ENCODE measurements at regions not wholly inside any gene's neighbourhood (a gene's known extent, or its start where the extent isn't known, plus 50 kb on each side); places are given as distances from the start of the nearest gene placed in this dataset. TPM values are rescaled to one million over a fixed set of nuclear protein-coding genes. Genes with fewer than 3 reads are reported as not detected.

DNA sequence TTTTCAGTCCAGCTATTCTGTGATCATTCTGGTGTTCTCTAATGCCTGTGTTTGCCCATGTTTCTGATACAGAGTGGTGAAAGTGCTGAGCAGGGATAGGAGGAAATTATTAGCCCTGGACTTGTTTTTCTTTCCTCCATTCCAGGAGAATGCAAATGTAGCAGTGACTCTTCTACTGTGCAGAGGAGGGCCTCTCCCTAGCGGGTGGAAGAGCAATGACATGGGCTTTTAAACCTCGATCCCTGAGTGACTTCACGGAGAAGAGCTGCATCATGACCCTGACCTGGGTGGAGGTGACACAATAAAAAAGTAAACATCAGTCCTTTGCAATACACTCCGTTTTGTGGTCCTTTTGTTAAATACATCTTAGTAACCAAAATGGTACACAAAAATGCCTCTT, 68.0 kb upstream of the NETO1 start:
- H3K36me3 Mint-ChIP-seq: no peaks in the 10 kb centered on the region
- Histone ChIP-seq H3K9me3 (replicated peaks in 1 of 2; ENCODE audit: control insufficient read depth in 1 of 2, insufficient read depth in 1 of 2, low read length in 2 of 2) (no peaks in the 10 kb centered on the region), H3K9ac (ENCODE audit: insufficient read depth, low read length, poor library complexity, severe bottlenecking) (no peak overlapping the region), H2AFZ (ENCODE audit: insufficient read depth, low read depth, low read length, poor library complexity, severe bottlenecking) (no peak overlapping the region), H3K4me2 (replicated peaks; ENCODE audit: extremely low read depth, low read length, poor library complexity, severe bottlenecking) (no peak overlapping the region), H3K4me3 (replicated peaks in 1 of 3; ENCODE audit: low read depth in 2 of 3, low read length in 3 of 3) (no peak overlapping the region), H3K4me1 (ENCODE audit: control insufficient read depth in 1 of 2, insufficient read depth in 2 of 2, low read length in 2 of 2) (no peaks in the 10 kb centered on the region), H3K36me3 (replicated peaks in 1 of 2; ENCODE audit: control insufficient read depth in 1 of 2, insufficient read depth in 2 of 2, low read length in 2 of 2) (no peaks in the 10 kb centered on the region), H4K20me1 (ENCODE audit: insufficient read depth, low read length) (no peaks in the 10 kb centered on the region), H3K79me2 (ENCODE audit: insufficient read depth, low read length) (no peaks in the 10 kb centered on the region), H3K27me3 (ENCODE audit: control insufficient read depth in 2 of 2, insufficient read depth in 2 of 2, low read length in 2 of 2) (no peaks in the 10 kb centered on the region), H3K27ac (ENCODE audit: low read depth in 1 of 2, low read length in 2 of 2) (no peak overlapping the region)
- H3K9me3 Mint-ChIP-seq: peaks cover 0 to 6% (median 3%) of the 10 kb centered on the region in 7 donors
- intact Hi-C loops (cut with micrococcal nuclease): no loop called here
- peaks cover 0 to 2% (median 0%) of the 10 kb centered on the region in 3 donors for H3K27me3 Mint-ChIP-seq (ENCODE audit: low read depth in 3 of 3)
- H3K4me3 Mint-ChIP-seq: no peak overlapping the region
- H3K27ac Mint-ChIP-seq: no peak overlapping the region
- TF ChIP-seq, protein P1, sequence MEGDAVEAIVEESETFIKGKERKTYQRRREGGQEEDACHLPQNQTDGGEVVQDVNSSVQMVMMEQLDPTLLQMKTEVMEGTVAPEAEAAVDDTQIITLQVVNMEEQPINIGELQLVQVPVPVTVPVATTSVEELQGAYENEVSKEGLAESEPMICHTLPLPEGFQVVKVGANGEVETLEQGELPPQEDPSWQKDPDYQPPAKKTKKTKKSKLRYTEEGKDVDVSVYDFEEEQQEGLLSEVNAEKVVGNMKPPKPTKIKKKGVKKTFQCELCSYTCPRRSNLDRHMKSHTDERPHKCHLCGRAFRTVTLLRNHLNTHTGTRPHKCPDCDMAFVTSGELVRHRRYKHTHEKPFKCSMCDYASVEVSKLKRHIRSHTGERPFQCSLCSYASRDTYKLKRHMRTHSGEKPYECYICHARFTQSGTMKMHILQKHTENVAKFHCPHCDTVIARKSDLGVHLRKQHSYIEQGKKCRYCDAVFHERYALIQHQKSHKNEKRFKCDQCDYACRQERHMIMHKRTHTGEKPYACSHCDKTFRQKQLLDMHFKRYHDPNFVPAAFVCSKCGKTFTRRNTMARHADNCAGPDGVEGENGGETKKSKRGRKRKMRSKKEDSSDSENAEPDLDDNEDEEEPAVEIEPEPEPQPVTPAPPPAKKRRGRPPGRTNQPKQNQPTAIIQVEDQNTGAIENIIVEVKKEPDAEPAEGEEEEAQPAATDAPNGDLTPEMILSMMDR (IDR thresholded peaks at IDR 0.05): no peak
- no peak for DNase-seq
- WGBS (ENCODE audit: insufficient coverage): 79% methylated on average over 3 of the region's 4 CpGs
- H3K4me1 Mint-ChIP-seq: no peaks in the 10 kb centered on the region

DNA sequence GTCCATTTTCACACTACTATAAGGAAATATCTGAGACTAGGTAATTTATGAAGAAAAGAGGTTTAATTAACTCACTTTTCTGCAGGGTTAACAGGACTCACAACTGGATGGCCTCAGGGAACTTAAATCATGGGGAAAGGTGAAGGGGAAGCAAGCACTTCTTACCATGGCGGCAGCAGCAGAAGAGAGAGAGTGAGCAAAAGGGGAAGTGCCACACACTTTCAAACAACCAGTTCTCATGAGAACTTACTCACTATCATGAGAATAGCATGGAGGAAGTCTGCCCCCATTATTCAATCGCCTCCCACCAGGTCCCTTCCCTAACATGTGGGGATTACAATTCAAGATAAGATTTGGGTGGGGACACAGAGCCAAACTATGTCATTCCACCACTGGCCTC, 55.1 kb upstream of the NETO1 start:
- Mint-ChIP-seq H3K4me1 (no peaks in the 10 kb centered on the region), H3K27me3 (ENCODE audit: low read depth in 3 of 3) (no peaks in the 10 kb centered on the region), H3K4me3 (no peak overlapping the region), H3K27ac (peak overlapping the region in 1 of 7 donors; percentile 19), H3K9me3 (peaks cover 9 to 28% (median 16%) of the 10 kb centered on the region in 7 donors), H3K36me3 (no peaks in the 10 kb centered on the region)
- TF ChIP-seq, protein P1 (IDR thresholded peaks at IDR 0.05): no peak
- Histone ChIP-seq H3K27me3 (ENCODE audit: control insufficient read depth in 2 of 2, insufficient read depth in 2 of 2, low read length in 2 of 2) (no peaks in the 10 kb centered on the region), H3K4me1 (ENCODE audit: control insufficient read depth in 1 of 2, insufficient read depth in 2 of 2, low read length in 2 of 2) (no peaks in the 10 kb centered on the region), H3K27ac (ENCODE audit: low read depth in 1 of 2, low read length in 2 of 2) (no peak overlapping the region), H2AFZ (ENCODE audit: insufficient read depth, low read depth, low read length, poor library complexity, severe bottlenecking) (no peak overlapping the region), H3K79me2 (ENCODE audit: insufficient read depth, low read length) (no peaks in the 10 kb centered on the region), H3K9me3 (replicated peaks in 1 of 2; ENCODE audit: control insufficient read depth in 1 of 2, insufficient read depth in 1 of 2, low read length in 2 of 2) (peaks cover 27 to 35% of the 10 kb centered on the region in 2 donors), H4K20me1 (ENCODE audit: insufficient read depth, low read length) (no peaks in the 10 kb centered on the region), H3K9ac (ENCODE audit: insufficient read depth, low read length, poor library complexity, severe bottlenecking) (no peak overlapping the region), H3K36me3 (replicated peaks in 1 of 2; ENCODE audit: control insufficient read depth in 1 of 2, insufficient read depth in 2 of 2, low read length in 2 of 2) (no peaks in the 10 kb centered on the region), H3K4me3 (replicated peaks in 1 of 3; ENCODE audit: low read depth in 2 of 3, low read length in 3 of 3) (no peak overlapping the region), H3K4me2 (replicated peaks; ENCODE audit: extremely low read depth, low read length, poor library complexity, severe bottlenecking) (no peak overlapping the region)
- no CpG with 5 or more reads among the region's 2 CpGs for whole genome bisulfite sequencing (ENCODE audit: insufficient coverage)
- DNase-seq: no peak
- intact Hi-C loops (cut with micrococcal nuclease): no loop called here

Small RNAs in the stretch of these regions (small RNA-seq; reads per million reads assigned to genes)
- gene RN7SL401P (ENCODE audit: insufficient read length, low read depth): not detected

All from CD14-positive monocyte (primary cell).